Epithelial cell of proximal tubule (primary cell): ENCODE measurements at regions not wholly inside any gene's neighbourhood (a gene's known extent, or its start where the extent isn't known, plus 50 kb on each side); places are given as distances from the start of the nearest gene placed in this dataset.
A peak's percentile ranks its signal among the peaks of the same experiment; 100 is the strongest.

Experiments used
- DNase-seq: peaks from one replicate; pipeline ENCODE4 v3.0.0-alpha.2; 2011; ENCODE audit warnings: low read depth
- H3K4me3 ChIP-seq: 2 replicates; pipeline ENCODE4 v1.5.1; 2011; ENCODE audit warnings: low read depth, mild to moderate bottlenecking, low read length
- CTCF ChIP-seq: conservative IDR thresholded peaks from 2 replicates; pipeline ENCODE4 v1.5.1; 2012; ENCODE audit warnings: low read depth, mild to moderate bottlenecking, low read length

GRCh38 chr2:156918410-156918809 is 339.1 kb upstream of the GALNT5 start:
- H3K4me3 ChIP-seq, result no peak overlapping the region
- TF ChIP-seq CTCF, result no peak
- peak; percentile 39 for DNase-seq

- no peak for DNase-seq
- no peak for TF ChIP-seq CTCF
- no peak overlapping the region for H3K4me3 ChIP-seq
Observed at GRCh38 chr2:156930423-156930822, 327.1 kb upstream of the GALNT5 start.

DNA sequence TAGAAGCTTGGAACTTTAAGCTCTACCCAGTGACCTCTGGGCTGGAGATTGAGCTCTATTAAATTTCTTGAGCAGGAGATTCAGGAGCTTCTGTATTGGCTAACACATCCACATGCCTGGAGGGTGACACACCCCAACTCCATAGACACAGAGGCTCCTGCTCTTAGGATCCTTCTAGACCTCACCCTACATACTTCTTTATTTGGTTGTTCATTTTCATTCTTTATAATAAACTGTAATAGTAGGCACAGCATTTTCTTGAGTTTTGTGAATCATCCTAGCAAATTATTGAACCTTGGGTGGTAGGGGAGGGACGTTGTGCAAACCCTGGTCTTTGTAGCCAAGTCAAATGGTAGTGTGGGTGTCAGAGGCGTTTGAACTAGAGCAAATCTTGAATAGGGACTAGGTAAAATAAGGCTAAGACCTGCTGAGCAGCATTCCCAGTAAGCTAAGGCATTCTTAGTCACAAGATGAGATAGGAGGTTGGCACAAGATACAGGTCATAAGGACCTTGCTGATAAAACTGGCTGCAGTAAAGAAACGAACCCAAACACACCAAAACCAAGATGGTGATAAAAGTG is 323.8 kb upstream of the GALNT5 start:
- no peak for DNase-seq
- TF ChIP-seq CTCF, result no peak

GRCh38 chr2:156935616-156936015 is 321.9 kb upstream of the GALNT5 start:
- DNase-seq, result no peak
- no peak for TF ChIP-seq CTCF
- no peak overlapping the region for H3K4me3 ChIP-seq

More for the DNA sequence above, 323.8 kb upstream of the GALNT5 start:
- H3K4me3 ChIP-seq, result no peak overlapping the region

GRCh38 chr2:156937430-156937829 is 320.1 kb upstream of the GALNT5 start:
- no peak for TF ChIP-seq CTCF
- no peak for DNase-seq
- no peak overlapping the region for H3K4me3 ChIP-seq

DNA sequence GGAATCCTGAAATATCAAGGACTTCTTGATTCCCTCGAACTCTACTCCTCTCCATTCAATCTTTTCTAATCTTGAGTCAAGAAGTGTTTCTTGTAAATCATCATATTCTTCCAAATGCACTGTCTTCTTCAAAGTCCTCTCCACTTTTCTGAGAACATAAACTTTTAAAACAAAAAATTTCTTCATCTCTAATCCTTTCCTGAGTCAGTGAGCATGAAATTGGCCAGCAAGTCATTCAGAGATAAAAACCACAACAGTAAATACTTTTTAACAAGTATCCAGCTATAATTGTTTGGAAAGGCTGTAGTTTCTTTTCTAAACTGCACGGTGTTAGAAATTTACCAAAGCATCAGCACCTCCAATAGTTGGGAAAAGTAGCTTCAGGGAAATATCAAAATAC is 312.6 kb upstream of the GALNT5 start:
- no peak for TF ChIP-seq CTCF
- DNase-seq, result no peak
- H3K4me3 ChIP-seq, result no peak overlapping the region

DNA sequence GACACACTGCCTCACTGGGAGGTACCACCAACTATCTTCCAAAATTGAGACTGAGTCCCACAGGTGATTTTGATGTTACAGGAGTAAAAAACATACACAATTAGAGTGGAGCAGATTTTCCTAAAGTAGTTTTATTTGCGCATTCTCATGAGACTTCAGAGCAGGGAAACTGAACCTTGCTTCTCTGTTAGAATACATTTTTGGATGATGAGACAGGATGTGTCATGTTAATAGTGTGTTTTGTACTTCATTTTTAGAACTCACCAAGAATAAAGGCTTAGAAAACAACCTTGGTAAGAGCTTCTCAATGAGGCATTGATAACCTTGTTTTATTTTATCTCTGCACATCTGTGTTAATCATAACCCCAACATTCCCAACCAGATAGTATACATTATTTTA is 310.2 kb upstream of the GALNT5 start:
- no peak for DNase-seq
- TF ChIP-seq CTCF, result no peak

More for the DNA sequence above, 310.2 kb upstream of the GALNT5 start:
- no peak overlapping the region for H3K4me3 ChIP-seq
